ENCODE measurements at regions not wholly inside any gene's neighbourhood (a gene's known extent, or its start where the extent isn't known, plus 50 kb on each side); places are given as distances from the start of the nearest gene placed in this dataset.
"Not testable (repeated sequence)": the region's sequence is repeated elsewhere in the genome, so short reads cannot be mapped to it uniquely, and the experiment has no call there.

DNA sequence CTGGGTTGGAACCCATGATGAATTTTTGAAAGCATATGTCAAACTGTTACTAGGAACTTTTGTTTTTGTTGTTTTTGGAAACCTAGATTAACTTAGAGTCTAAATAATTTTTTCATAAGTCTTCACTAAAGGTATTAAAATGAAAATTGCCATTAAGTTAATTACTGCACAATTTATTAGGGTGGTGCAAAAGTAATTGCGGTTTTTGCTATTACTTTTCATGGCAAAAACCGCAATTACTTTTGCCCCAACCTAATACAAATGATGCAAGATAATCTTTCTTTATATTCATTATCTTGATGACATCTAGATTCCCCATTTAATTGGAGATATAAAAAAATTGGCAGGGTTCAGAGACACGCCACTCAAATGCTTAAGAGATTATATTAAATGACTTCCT is 145.0 kb upstream of the PKP2 start:
- DNase-seq (ENCODE audit: low read depth, low spot score): no peak

- not testable (repeated sequence) for DNase-seq (ENCODE audit: low read depth, low spot score)
These were observed 137.4 kb upstream of the PKP2 start for GRCh38 chr12:33033999-33034398.

- DNase-seq (ENCODE audit: low read depth, low spot score): no peak
These were observed 130.2 kb upstream of the PKP2 start for GRCh38 chr12:33026791-33027190.

DNA sequence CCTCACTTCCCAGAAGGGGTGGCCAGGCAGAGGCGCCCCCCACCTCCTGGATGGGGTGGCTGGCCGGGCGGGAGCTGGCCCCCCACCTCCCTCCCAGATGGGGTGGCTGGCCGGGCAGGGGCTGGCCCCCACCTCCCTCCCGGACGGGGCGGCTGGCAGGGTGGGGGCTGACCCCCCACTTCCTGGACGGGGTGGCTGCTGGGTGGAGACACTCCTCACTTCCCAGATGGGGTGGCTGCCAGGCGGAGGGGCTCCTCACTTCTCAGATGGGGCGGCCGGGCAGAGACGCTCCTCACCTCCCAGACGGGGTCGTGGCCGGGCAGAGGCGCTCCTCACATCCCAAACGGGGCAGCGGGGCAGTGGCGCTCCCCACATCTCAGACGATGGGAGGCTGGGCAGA is 126.1 kb upstream of the PKP2 start:
- DNase-seq (ENCODE audit: low read depth, low spot score): not testable (repeated sequence)

- not testable (repeated sequence) for DNase-seq (ENCODE audit: low read depth, low spot score)
These were observed 120.5 kb upstream of the PKP2 start for GRCh38 chr12:33017029-33017428.

- peak; percentile 61 for DNase-seq (ENCODE audit: low read depth, low spot score)
These were observed 115.6 kb upstream of the PKP2 start for GRCh38 chr12:33012226-33012625.

DNA sequence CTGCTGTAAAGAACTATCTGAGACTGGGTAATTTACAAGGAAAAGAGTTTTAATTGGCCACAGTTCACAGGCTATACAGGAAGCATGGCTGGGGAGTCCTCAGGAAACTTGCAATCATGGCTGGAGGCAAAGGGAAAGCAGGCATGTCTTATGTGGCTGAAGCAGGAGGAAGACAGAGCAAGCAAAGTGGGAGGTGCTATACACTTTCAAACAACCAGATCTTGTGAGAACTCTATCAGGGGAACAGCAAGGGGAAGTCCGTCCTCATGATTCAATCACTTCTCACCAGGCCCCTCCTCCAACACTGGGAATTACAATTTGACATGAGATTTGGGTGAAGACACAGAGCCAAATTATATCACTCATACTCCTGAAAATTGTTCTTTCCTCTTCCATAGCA is 109.5 kb upstream of the PKP2 start:
- DNase-seq (ENCODE audit: low read depth, low spot score): no peak

- DNase-seq (ENCODE audit: low read depth, low spot score): peak; percentile 53
These were observed 103.4 kb upstream of the PKP2 start for GRCh38 chr12:33000016-33000415.

DNA sequence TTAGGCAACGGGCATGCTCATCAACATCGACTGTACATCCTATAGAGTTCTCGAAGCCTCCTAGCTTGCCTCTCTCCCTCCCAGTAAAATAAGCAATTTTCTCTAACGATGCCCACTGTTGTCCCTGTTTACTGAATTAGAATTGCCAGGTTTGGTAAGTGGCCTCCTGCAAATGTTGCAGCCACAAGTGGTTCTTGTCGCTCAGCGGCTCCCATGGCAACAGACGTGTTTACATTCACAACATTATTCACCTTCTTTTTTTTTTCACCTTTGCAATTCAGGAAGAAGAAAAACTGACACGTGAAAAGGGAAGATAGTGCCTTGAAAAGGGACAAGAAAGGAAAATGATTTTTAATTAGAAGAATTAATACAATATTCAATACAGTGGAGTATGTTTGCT is 100.9 kb upstream of the PKP2 start:
- DNase-seq (ENCODE audit: low read depth, low spot score): no peak

- no peak for DNase-seq (ENCODE audit: low read depth, low spot score)
These were observed 99.0 kb upstream of the PKP2 start for GRCh38 chr12:32995623-32996022.

GRCh38 chr12:32993404-32993803 is 96.8 kb upstream of the PKP2 start:
- DNase-seq (ENCODE audit: low read depth, low spot score): no peak

DNA sequence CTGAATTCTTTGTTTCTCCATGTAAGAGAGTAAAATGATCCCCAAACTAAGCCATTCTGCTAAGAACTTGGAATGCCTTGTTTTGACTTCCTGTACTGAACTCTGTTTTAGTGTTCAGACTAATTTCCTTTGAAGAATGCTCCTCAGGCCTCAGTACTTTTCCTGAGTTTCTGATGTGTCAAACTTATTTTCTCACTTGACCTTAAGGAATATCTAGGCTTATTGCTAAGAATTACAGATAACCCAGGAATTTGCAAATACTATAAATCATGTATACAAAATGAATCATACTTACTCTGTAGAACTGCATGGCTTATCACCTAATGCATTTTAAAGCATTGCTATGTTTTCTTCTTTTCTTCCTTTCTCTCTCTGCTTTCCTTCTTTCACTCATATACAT is 93.1 kb upstream of the PKP2 start:
- no peak for DNase-seq (ENCODE audit: low read depth, low spot score)

GRCh38 chr12:32988982-32989381 is 92.4 kb upstream of the PKP2 start:
- DNase-seq (ENCODE audit: low read depth, low spot score): no peak

DNA sequence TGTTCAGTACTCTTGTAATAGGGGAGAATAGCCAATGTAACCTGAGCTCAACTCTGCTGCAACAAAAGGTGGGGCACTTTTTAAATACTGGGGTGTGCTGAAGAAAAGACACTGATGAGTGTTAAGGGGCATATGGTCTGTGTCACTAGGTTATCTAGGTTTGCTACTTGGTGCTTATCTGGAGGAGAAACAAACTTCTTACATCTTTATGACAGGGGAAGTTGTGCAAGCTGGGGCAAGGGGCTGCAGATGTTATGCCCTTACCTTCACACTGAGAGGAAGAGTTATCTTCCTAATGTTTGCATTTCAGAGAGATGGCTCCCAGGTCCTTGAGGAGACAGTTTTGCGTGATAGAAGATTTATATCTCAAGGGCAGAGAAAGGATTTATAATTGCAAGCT is 90.9 kb upstream of the PKP2 start:
- no peak for DNase-seq (ENCODE audit: low read depth, low spot score)

GRCh38 chr12:32983968-32984367 is 87.4 kb upstream of the PKP2 start:
- DNase-seq (ENCODE audit: low read depth, low spot score): peak; percentile 75

- DNase-seq (ENCODE audit: low read depth, low spot score): peak; percentile 82
These were observed 86.8 kb upstream of the PKP2 start for GRCh38 chr12:32983332-32983731.

GRCh38 chr12:32981139-32981538 is 84.6 kb upstream of the PKP2 start:
- DNase-seq (ENCODE audit: low read depth, low spot score): no peak

DNA sequence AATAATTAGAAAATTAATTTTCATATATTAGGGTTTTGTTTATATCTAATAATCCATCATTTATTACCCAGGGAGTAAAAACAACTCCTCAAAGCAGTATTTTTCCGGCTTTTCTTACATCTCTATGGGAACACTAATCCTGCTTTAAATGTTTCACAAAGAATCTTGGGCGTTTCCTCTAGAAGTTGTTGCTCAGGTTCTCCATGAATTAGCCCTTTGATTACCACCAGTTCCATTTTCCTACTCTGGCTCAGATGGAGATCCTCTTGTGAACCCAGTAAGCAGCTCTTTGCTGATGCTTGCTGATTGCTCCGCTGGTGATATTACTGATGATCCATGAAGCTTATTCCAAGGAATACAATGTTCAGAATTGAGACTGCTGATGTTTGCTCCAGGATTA is 78.5 kb upstream of the PKP2 start:
- no peak for DNase-seq (ENCODE audit: low read depth, low spot score)

DNA sequence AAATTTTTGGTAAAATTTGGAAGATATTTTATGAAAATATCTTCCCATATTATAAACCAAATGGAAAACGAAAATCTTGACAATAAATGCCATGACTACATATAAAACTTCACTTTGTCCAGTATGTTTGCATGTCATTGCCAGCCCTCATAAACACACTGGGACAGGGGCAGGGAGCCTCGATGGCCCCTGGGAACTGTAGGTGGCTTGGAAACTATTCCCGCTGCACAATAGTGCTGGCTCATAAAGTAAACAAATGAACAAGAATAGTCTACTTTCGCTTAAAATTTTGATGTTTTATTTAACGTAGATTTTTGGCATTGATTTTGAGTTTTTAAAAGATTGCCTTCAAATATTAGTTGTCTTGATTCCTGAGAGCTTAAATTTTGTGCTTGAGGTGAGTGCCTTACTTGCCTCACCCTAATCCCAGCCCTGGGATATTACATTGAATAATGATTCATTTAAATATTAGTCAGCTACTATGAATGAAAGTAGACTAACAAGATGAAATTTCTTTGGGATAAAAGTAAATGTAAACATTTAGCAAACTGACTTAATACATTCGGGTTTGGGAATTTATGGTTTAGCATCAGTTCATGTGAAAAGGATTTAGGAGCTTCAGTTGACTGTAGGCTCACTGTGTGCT is 74.0 kb upstream of the PKP2 start:
- no peak for DNase-seq (ENCODE audit: low read depth, low spot score)

DNA sequence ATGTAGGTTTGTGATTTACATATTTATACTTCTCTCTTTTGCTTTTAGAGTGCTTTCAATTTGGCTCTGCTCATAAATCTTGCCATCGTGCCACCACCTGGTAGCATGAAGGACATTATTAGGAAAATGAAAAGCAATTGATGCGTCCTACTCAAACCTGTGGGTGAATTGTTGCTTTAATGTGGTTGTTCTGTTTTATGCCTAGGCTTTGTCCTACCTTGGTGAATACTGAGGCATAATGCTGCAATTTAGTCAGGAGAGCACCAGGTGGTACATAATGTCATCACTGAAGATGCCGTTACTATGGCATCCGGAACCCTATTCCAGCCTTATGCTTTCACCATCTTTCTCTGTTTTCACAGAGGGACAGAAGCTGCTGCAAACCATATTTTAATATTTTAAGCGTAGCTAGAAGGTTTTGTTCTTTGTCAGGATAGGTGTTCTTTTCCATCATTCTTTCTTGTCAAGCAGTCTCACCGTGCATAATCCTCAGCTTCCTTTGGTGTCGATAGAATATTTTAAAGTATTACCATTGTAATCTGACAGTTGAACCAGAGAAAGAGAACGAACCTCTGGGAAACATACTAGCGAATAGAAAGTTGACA is 68.5 kb upstream of the PKP2 start:
- DNase-seq (ENCODE audit: low read depth, low spot score): no peak

GRCh38 chr12:32956418-32956817 is 59.8 kb upstream of the PKP2 start:
- not testable (repeated sequence) for DNase-seq (ENCODE audit: low read depth, low spot score)

DNA sequence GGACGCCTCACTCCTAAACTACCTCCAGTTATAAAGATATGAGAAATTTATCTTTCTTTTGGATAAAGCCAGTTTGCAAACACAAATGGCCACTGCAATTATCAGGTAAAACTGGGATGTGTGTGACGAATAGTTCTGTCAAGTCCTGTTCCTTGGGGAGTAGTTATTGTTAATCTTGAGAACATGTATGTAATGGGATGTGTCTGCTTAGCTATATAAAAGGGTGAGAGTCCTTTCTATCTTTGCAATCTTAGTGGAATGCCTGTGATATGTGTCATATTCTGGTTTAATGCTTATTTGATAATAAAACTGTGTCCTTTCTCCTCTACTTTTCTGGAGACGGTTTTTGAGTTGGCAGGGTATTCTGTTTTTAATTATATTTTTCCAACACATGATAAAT is 56.1 kb upstream of the PKP2 start:
- no peak for DNase-seq (ENCODE audit: low read depth, low spot score)

- DNase-seq (ENCODE audit: low read depth, low spot score): no peak
These were observed 53.2 kb upstream of the PKP2 start for GRCh38 chr12:32949815-32950214.
